AG04449 (cell line): ENCODE measurements at regions not wholly inside any gene's neighbourhood (a gene's known extent, or its start where the extent isn't known, plus 50 kb on each side); places are given as distances from the start of the nearest gene placed in this dataset.

Source experiments
- CTCF ChIA-PET: fragments of 350-600 bp; formaldehyde crosslinking; extraction: SDS; loops from one replicate; lab custom pipeline; 2021; ENCODE audit warnings: antibody characterized with exemption; lab: Yijun Ruan, JAX
- POLR2A ChIA-PET: fragments of 400-600, 350-600 bp; formaldehyde crosslinking; extraction: SDS; loops from one replicate; lab custom pipeline; 2020; ENCODE audit warnings: antibody characterized with exemption, inconsistent platforms; lab: Yijun Ruan, JAX
- DNase-seq: peaks from one replicate; pipeline ENCODE4 v3.0.0-alpha.2; 2010; ENCODE audit warnings: low read depth, low spot score
- H3K4me3 ChIP-seq: 2 replicates; pipeline ENCODE4 v1.5.1; 2011; ENCODE audit warnings: low read depth, mild to moderate bottlenecking, control low read depth, low read length
- TF ChIP-seq, protein P1 (sequence below): IDR thresholded peaks from one replicate; pipeline ENCODE4 v1.5.1; 2011; ENCODE audit warnings: mild to moderate bottlenecking, moderate library complexity, low read length, control low read depth, inconsistent platforms; ENCODE audit not compliant: insufficient read depth; ENCODE audit errors: missing control alignments

DNA sequence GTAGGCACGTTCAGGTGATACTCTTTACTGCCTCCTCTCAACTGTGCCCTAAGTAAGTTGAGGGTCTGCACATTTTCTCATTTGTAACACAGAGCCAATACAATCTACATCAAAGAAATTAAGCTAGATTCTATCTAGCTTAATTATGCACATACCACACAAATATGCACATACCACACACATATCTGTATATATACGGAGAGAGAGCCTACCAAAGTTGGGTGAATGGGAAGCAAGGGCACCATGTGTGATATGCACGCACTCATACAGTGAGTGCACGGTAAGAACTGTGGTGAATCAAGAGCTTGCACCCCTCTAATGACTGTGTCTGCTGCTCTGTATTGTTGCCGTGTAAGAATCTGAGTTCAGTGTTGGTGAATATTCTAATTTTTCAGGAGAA is 314.9 kb downstream of the ZNF326 start:
- TF ChIP-seq, protein P1, sequence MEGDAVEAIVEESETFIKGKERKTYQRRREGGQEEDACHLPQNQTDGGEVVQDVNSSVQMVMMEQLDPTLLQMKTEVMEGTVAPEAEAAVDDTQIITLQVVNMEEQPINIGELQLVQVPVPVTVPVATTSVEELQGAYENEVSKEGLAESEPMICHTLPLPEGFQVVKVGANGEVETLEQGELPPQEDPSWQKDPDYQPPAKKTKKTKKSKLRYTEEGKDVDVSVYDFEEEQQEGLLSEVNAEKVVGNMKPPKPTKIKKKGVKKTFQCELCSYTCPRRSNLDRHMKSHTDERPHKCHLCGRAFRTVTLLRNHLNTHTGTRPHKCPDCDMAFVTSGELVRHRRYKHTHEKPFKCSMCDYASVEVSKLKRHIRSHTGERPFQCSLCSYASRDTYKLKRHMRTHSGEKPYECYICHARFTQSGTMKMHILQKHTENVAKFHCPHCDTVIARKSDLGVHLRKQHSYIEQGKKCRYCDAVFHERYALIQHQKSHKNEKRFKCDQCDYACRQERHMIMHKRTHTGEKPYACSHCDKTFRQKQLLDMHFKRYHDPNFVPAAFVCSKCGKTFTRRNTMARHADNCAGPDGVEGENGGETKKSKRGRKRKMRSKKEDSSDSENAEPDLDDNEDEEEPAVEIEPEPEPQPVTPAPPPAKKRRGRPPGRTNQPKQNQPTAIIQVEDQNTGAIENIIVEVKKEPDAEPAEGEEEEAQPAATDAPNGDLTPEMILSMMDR: no peak
- H3K4me3 ChIP-seq: no peak overlapping the region
- ChIA-PET POLR2A (no interaction called here), CTCF (no interaction called here)
- no peak for DNase-seq

DNA sequence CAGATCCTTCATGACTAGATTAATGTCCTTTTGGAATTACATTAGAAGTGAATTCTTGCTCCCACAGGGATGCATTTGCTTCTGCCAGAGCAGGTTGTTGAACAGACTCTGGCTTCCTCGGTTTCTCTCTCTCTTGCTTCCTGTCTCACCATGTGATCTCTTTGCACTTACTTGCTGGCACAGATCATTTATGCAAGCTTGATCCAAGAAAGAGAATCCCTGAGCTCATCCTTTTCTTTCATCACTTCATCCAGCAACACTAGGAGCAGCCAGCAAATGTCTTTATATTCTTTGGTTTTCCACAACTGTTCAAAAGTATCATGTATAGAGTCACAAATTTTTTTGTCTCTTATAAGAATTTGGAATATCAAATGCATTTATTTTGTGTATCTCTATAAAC is 313.5 kb downstream of the ZNF326 start:
- H3K4me3 ChIP-seq: no peak overlapping the region
- ChIA-PET CTCF (no interaction called here), POLR2A (no interaction called here)
- TF ChIP-seq, protein P1: no peak
- no peak for DNase-seq

DNA sequence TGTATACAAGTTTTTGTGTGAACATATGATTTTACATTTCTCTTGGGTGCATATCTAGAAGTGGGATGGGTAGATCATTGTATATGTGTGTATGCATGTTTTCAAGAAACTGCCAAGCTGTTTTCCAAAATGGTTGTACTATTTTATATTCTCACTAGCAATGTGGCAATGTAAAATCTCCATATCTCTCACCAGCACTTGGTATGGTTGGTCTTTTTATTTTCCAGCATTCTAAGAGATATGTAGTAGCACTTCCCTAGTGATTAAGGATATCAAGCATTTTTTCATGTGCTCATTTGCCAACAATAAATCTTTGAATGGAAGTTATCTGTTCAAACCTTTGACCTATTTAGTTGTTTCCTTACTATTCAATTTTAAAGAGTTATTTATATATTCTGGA is 310.7 kb downstream of the ZNF326 start:
- ChIA-PET CTCF (no interaction called here), POLR2A (no interaction called here)
- H3K4me3 ChIP-seq: no peak overlapping the region
- DNase-seq: no peak
- TF ChIP-seq, protein P1: no peak

DNA sequence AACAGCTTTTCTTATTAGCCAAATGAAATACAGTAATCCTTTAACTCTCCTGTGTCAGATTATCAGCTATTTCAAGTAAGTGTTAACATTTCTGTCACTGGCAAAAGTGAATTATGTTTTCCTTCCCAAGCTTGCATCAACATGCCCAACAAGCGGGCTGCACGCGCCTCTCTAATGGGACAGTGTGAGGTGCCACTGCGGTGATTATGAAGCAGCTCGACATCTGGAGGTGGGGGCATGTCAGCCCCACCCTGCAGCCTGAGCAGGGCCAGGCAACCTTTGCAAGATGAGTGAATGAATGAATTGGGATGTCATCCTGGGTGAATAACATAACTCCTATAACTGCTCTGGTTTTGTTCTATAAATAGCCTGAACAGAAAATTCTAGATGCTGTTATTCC is 301.4 kb downstream of the ZNF326 start:
- ChIA-PET POLR2A (no interaction called here), CTCF (no interaction called here)
- TF ChIP-seq, protein P1: no peak
- no peak overlapping the region for H3K4me3 ChIP-seq
- DNase-seq: no peak

DNA sequence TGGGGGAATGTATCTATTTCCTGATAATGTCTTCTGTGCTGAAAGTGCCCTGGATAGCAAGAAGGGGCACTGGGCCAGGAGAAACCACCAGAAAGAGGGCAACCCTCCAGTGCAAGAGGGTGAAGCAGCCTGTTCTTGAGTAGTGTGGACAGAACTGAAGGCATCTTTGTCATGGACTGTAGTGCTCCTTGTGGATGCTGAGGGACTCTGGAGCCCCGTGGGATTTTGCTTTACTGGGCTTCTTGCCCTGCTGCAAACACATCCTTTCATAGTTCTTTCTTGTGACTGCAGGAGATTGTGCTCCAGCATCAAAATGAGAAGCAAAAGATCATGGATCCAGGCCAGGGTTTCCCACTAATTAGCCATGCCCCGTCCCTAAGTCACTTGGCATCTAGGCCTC is 300.6 kb downstream of the ZNF326 start:
- no peak for DNase-seq
- TF ChIP-seq, protein P1: no peak
- CTCF ChIA-PET: no interaction called here
- no peak overlapping the region for H3K4me3 ChIP-seq
- POLR2A ChIA-PET: no interaction called here

DNA sequence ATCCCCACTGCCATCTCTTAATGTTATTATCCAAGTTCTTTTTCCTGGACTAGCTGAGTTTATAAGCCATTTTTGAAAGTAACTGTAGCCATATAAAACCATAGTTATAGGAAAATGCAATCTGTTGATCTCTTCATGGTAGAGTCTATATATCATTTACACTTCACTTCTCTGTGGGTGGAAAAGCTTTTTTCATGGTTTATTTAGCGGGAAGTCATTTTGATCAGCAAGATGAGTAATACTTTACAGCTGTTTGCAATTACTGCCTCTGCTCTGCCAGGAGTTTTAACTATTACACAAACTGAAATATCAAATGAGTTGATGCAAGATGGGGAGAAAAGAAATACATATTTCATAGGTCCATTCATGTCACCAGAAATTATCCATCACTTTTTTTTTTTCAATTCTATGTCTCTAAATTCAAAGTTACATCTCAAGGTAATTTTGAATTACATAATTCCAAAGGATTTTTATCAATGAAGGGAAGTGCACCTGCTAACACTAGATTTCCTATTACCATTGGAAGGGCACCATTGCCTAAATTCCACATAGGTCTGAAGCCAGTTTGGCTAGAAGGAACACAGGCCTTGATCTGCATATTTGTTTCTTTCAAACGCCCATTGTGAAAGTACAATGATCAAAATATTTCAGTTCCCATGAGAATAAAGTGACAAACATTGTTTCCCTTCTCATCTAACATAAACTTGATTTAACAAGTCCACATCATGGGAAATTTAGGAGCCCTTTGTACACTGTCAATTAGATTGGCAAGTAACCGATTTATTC is 296.7 kb downstream of the ZNF326 start:
- POLR2A ChIA-PET: interaction anchor here (0.6 kb wide), 1 partner anchor 33 kb away, joined by 3 read pairs; no protein-coding TSS in a partner anchor
- CTCF ChIA-PET: no interaction called here
- H3K4me3 ChIP-seq: no peak overlapping the region
- TF ChIP-seq, protein P1: no peak
- DNase-seq: no peak
